HG03060 (cell line): ENCODE measurements at regions not wholly inside any gene's neighbourhood (a gene's known extent, or its start where the extent isn't known, plus 50 kb on each side); places are given as distances from the start of the nearest gene placed in this dataset.

ENCODE experiments used
- ATAC-seq: cut with Tn5 transposase; IDR thresholded peaks from one replicate; pipeline ENCODE4 v1.9.1; 2021; ENCODE audit warnings: low read depth, moderate number of reproducible peaks; ENCODE audit not compliant: unreplicated experiment

GRCh38 chr6:145350928-145351327, 384.4 kb downstream of the EPM2A start:
- no peak for ATAC-seq

- no peak for ATAC-seq
Observed at GRCh38 chr6:145352382-145353080, 382.8 kb downstream of the EPM2A start.

- no peak for ATAC-seq
Observed at GRCh38 chr6:145360865-145361264, 374.5 kb downstream of the EPM2A start.

- no peak for ATAC-seq
Observed at GRCh38 chr6:145367149-145367548, 368.2 kb downstream of the EPM2A start.

GRCh38 chr6:145368075-145368474, 367.2 kb downstream of the EPM2A start:
- ATAC-seq = no peak

GRCh38 chr6:145370559-145370958, 364.8 kb downstream of the EPM2A start:
- no peak for ATAC-seq

- ATAC-seq = peak; percentile 96
Observed at GRCh38 chr6:145372671-145373151, 362.6 kb downstream of the EPM2A start.

- no peak for ATAC-seq
Observed at GRCh38 chr6:145373826-145374225, 361.5 kb downstream of the EPM2A start.

- ATAC-seq = no peak
Observed at GRCh38 chr6:145374570-145374969, 360.8 kb downstream of the EPM2A start.

- no peak for ATAC-seq
Observed at GRCh38 chr6:145375502-145375901, 359.8 kb downstream of the EPM2A start.

- ATAC-seq = no peak
Observed at GRCh38 chr6:145380186-145380585, 355.1 kb downstream of the EPM2A start.

GRCh38 chr6:145381941-145382340, 353.4 kb downstream of the EPM2A start:
- no peak for ATAC-seq

GRCh38 chr6:145383428-145383827, 351.9 kb downstream of the EPM2A start:
- ATAC-seq = no peak

- ATAC-seq = no peak
Observed at GRCh38 chr6:145384503-145384902, 350.8 kb downstream of the EPM2A start.

GRCh38 chr6:145396499-145396898, 338.8 kb downstream of the EPM2A start:
- no peak for ATAC-seq

GRCh38 chr6:145400508-145400907, 334.8 kb downstream of the EPM2A start:
- ATAC-seq = no peak

GRCh38 chr6:145405006-145405551, 330.2 kb downstream of the EPM2A start:
- ATAC-seq = no peak

GRCh38 chr6:145406783-145407182, 328.5 kb downstream of the EPM2A start:
- ATAC-seq = no peak

- ATAC-seq = no peak
Observed at GRCh38 chr6:145415616-145416015, 319.7 kb downstream of the EPM2A start.

GRCh38 chr6:145420599-145420998, 314.7 kb downstream of the EPM2A start:
- ATAC-seq = no peak

- ATAC-seq = no peak
Observed at GRCh38 chr6:145423936-145424335, 311.4 kb downstream of the EPM2A start.

- ATAC-seq = no peak
Observed at GRCh38 chr6:145427232-145427631, 308.1 kb downstream of the EPM2A start.
